H1 (cell line): ENCODE measurements at regions not wholly inside any gene's neighbourhood (a gene's known extent, or its start where the extent isn't known, plus 50 kb on each side); places are given as distances from the start of the nearest gene placed in this dataset.
A peak's percentile ranks its signal among the peaks of the same experiment; 100 is the strongest.

ENCODE experiments used
- ASH2L ChIP-seq: fragments of 200-600, 300-600 bp; sonication (generic); IDR thresholded peaks from one replicate; pipeline ENCODE4 v1.7.1; 2017; ENCODE audit warnings: low read length
- BCL11A ChIP-seq, 2 experiments: IDR thresholded peaks; one replicate each; pipeline ENCODE4 v1.6.1; 2011; ENCODE audit warnings: low read depth in 2 of 2, low read length in 2 of 2, mild to moderate bottlenecking in 2 of 2
- CHD2 ChIP-seq: IDR thresholded peaks from 2 replicates; pipeline ENCODE4 v1.6.1; 2012; ENCODE audit warnings: low read length, improper control_type of control experiment
- CREB1 ChIP-seq: IDR thresholded peaks from 2 replicates; pipeline ENCODE4 v1.6.1; 2012; ENCODE audit warnings: inconsistent platforms
- EGR1 ChIP-seq: IDR thresholded peaks from 2 replicates; pipeline ENCODE4 v1.6.1; 2011; ENCODE audit warnings: low read depth, low read length, borderline replicate concordance
- GABPA ChIP-seq: IDR thresholded peaks from 2 replicates; pipeline ENCODE4 v1.6.1; 2011; ENCODE audit warnings: mild to moderate bottlenecking, low read length, moderate library complexity, borderline replicate concordance; ENCODE audit not compliant: insufficient read depth
- GTF2F1 ChIP-seq: IDR thresholded peaks from 2 replicates; pipeline ENCODE4 v1.6.1; 2012; ENCODE audit warnings: low read depth, low read length, improper control_type of control experiment, borderline replicate concordance
- HDAC6 ChIP-seq: IDR thresholded peaks from one replicate; pipeline ENCODE4 v1.7.1; 2012; ENCODE audit warnings: low read depth, mild to moderate bottlenecking, inconsistent platforms, low read length, moderate library complexity
- JUND ChIP-seq: IDR thresholded peaks from 2 replicates; pipeline ENCODE4 v1.6.1; 2011; ENCODE audit warnings: mild to moderate bottlenecking, improper control_type of control experiment, low read length
- KDM1A ChIP-seq: fragments of 200-600, 300-600 bp; sonication (generic); IDR thresholded peaks from 2 replicates; pipeline ENCODE4 v1.7.1; 2016; ENCODE audit warnings: mild to moderate bottlenecking, low read length, borderline replicate concordance
- MAFK ChIP-seq: IDR thresholded peaks from 2 replicates; pipeline ENCODE4 v1.6.1; 2012; ENCODE audit warnings: low read depth, mild to moderate bottlenecking, improper control_type of control experiment, low read length
- NRF1 ChIP-seq: IDR thresholded peaks from 2 replicates; pipeline ENCODE4 v1.6.1; 2011; ENCODE audit warnings: mild to moderate bottlenecking, low read depth, low read length, improper control_type of control experiment
- PHF8 ChIP-seq: fragments of 200-600 bp; sonication (generic); conservative IDR thresholded peaks from 2 replicates; pipeline ENCODE4 v1.7.1; 2012; ENCODE audit warnings: low read depth, mild to moderate bottlenecking, inconsistent platforms, low read length, moderate library complexity
- RFX5 ChIP-seq: IDR thresholded peaks from 2 replicates; pipeline ENCODE4 v1.6.1; 2011; ENCODE audit warnings: low read depth, low read length, improper control_type of control experiment, borderline replicate concordance
- RXRA ChIP-seq: IDR thresholded peaks from 2 replicates; pipeline ENCODE4 v1.6.1; 2011; ENCODE audit warnings: low read depth, mild to moderate bottlenecking, low read length, moderate library complexity; ENCODE audit not compliant: insufficient read depth
- SIX5 ChIP-seq: IDR thresholded peaks from 2 replicates; pipeline ENCODE4 v1.6.1; 2011; ENCODE audit warnings: mild to moderate bottlenecking, low read depth, low read length
- TAF1 ChIP-seq: IDR thresholded peaks from 2 replicates; pipeline ENCODE4 v1.6.1; 2011; ENCODE audit warnings: mild to moderate bottlenecking, low read depth, low read length
- TBP ChIP-seq: IDR thresholded peaks from 2 replicates; pipeline ENCODE4 v1.6.1; 2011; ENCODE audit warnings: low read depth, low read length, improper control_type of control experiment
- TEAD4 ChIP-seq: IDR thresholded peaks from 2 replicates; pipeline ENCODE4 v1.6.1; 2012; ENCODE audit warnings: low read depth, low read length, inconsistent platforms, mixed read lengths
- YY1 ChIP-seq: IDR thresholded peaks from 2 replicates; pipeline ENCODE4 v1.6.1; 2011; ENCODE audit warnings: low read depth, mild to moderate bottlenecking, low read length
- ZNF274 ChIP-seq: IDR thresholded peaks from 2 replicates; pipeline ENCODE4 v1.7.0; 2012; ENCODE audit warnings: low read length, borderline replicate concordance; ENCODE audit errors: extremely low read depth
- TF ChIP-seq, protein P1 (sequence below), 3 experiments: IDR thresholded peaks; 1 replicate in 2 of 3; 2 replicates in 1 of 3; pipeline versions ENCODE4 v1.5.1 to v1.6.1; 2011; ENCODE audit warnings: low read length in 3 of 3, mild to moderate bottlenecking in 3 of 3, inconsistent platforms in 2 of 3, low read depth in 1 of 3, moderate library complexity in 1 of 3; ENCODE audit not compliant: insufficient read depth in 1 of 3; ENCODE audit errors: control extremely low read depth in 1 of 3
- TF ChIP-seq, protein P2 (sequence below): IDR thresholded peaks from 2 replicates; pipeline ENCODE4 v1.6.1; 2011; ENCODE audit warnings: low read depth, mild to moderate bottlenecking, low read length; ENCODE audit not compliant: insufficient read depth
- TF ChIP-seq, protein P3 (sequence below): IDR thresholded peaks from 2 replicates; pipeline ENCODE4 v1.6.1; 2011; ENCODE audit warnings: low read length, improper control_type of control experiment

- TF ChIP-seq GTF2F1 (no peak), SIX5 (no peak), TAF1 (peak; percentile 39; the same call in 1 of the 2 replicates), HDAC6 (no peak), RXRA (no peak), CHD2 (no peak), CREB1 (no peak), NRF1 (no peak), ZNF274 (no peak), JUND (peak; percentile 94), MAFK (peak; percentile 92), EGR1 (no peak), KDM1A (no peak), TBP (no peak), RFX5 (no peak), TEAD4 (no peak), YY1 (no peak), BCL11A (IDR thresholded peaks at IDR 0.05; ENCODE audit: low read depth in 2 of 2, low read length in 2 of 2) (no peak), PHF8 (no peak), GABPA (no peak), ASH2L (no peak)
- TF ChIP-seq, protein P1, sequence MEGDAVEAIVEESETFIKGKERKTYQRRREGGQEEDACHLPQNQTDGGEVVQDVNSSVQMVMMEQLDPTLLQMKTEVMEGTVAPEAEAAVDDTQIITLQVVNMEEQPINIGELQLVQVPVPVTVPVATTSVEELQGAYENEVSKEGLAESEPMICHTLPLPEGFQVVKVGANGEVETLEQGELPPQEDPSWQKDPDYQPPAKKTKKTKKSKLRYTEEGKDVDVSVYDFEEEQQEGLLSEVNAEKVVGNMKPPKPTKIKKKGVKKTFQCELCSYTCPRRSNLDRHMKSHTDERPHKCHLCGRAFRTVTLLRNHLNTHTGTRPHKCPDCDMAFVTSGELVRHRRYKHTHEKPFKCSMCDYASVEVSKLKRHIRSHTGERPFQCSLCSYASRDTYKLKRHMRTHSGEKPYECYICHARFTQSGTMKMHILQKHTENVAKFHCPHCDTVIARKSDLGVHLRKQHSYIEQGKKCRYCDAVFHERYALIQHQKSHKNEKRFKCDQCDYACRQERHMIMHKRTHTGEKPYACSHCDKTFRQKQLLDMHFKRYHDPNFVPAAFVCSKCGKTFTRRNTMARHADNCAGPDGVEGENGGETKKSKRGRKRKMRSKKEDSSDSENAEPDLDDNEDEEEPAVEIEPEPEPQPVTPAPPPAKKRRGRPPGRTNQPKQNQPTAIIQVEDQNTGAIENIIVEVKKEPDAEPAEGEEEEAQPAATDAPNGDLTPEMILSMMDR (IDR thresholded peaks at IDR 0.05; ENCODE audit: control extremely low read depth in 1 of 3, insufficient read depth in 1 of 3, low read depth in 1 of 3, low read length in 3 of 3), result no peak
- TF ChIP-seq, protein P2, sequence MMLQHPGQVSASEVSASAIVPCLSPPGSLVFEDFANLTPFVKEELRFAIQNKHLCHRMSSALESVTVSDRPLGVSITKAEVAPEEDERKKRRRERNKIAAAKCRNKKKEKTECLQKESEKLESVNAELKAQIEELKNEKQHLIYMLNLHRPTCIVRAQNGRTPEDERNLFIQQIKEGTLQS, result 0 out of 2 replicates have a peak, but pooled peaks have one; percentile 64
- TF ChIP-seq, protein P3, sequence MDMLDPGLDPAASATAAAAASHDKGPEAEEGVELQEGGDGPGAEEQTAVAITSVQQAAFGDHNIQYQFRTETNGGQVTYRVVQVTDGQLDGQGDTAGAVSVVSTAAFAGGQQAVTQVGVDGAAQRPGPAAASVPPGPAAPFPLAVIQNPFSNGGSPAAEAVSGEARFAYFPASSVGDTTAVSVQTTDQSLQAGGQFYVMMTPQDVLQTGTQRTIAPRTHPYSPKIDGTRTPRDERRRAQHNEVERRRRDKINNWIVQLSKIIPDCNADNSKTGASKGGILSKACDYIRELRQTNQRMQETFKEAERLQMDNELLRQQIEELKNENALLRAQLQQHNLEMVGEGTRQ, result peak; percentile 62; the same call in 1 of the 2 replicates
Observed at GRCh38 chr14:48563489-48563888, 888.1 kb upstream of the MDGA2 start (continued).
